ACC112 (cell line): ENCODE measurements at regions not wholly inside any gene's neighbourhood (a gene's known extent, or its start where the extent isn't known, plus 50 kb on each side); places are given as distances from the start of the nearest gene placed in this dataset.

Source experiments
- H2AFZ ChIP-seq: fragments of 200-600 bp; sonication (generic); one replicate; pipeline ENCODE4 v1.6.0; 2017; ENCODE audit warnings: antibody characterized with exemption, low read length; ENCODE audit not compliant: unreplicated experiment
- H3K27ac ChIP-seq: fragments of 200-600 bp; sonication (generic); 2 replicates; pipeline ENCODE4 v1.5.1; 2014; ENCODE audit warnings: low read depth, mild to moderate bottlenecking, antibody characterized with exemption, low read length, moderate library complexity
- H3K27me3 ChIP-seq: fragments of 200-600 bp; sonication (generic); 2 replicates; pipeline ENCODE4 v1.6.1; 2014; ENCODE audit warnings: mild to moderate bottlenecking, antibody characterized with exemption, low read length, moderate library complexity, mixed read lengths; ENCODE audit not compliant: insufficient read depth
- H3K36me3 ChIP-seq: fragments of 200-600 bp; sonication (generic); 2 replicates; pipeline ENCODE4 v1.6.1; 2016; ENCODE audit warnings: mild to moderate bottlenecking, antibody characterized with exemption, low read length, moderate library complexity, mixed read lengths; ENCODE audit not compliant: insufficient read depth
- H3K4me1 ChIP-seq: fragments of 200-600 bp; sonication (generic); one replicate; pipeline ENCODE4 v1.6.1; 2016; ENCODE audit warnings: low read length, mixed read lengths; ENCODE audit not compliant: insufficient read depth, unreplicated experiment, control insufficient read depth
- H3K4me3 ChIP-seq: fragments of 200-600 bp; sonication (generic); 2 replicates; pipeline ENCODE4 v1.5.1; 2014; ENCODE audit warnings: mild to moderate bottlenecking, low read depth, low read length
- H3K79me2 ChIP-seq: fragments of 200-600 bp; sonication (generic); one replicate; pipeline ENCODE4 v1.6.0; 2016; ENCODE audit warnings: low read length; ENCODE audit not compliant: control insufficient read depth, unreplicated experiment, insufficient read depth

- Histone ChIP-seq H3K4me1 (peaks cover 27% of the 10 kb centered on the region), H2AFZ (no peak overlapping the region), H3K4me3 (no peak overlapping the region), H3K27me3 (no peaks in the 10 kb centered on the region), H3K36me3 (no peaks in the 10 kb centered on the region), H3K79me2 (no peaks in the 10 kb centered on the region), H3K27ac (no peak overlapping the region)
These were observed 427.4 kb upstream of the SLC8A1 start for GRCh38 chr2:40879305-40879704.

GRCh38 chr2:40886100-40886499 is 434.2 kb upstream of the SLC8A1 start:
- H3K79me2 ChIP-seq = no peaks in the 10 kb centered on the region
- H3K27ac ChIP-seq = no peak overlapping the region
- H3K4me3 ChIP-seq = no peak overlapping the region
- H3K27me3 ChIP-seq = no peaks in the 10 kb centered on the region
- no peaks in the 10 kb centered on the region for H3K36me3 ChIP-seq
- H3K4me1 ChIP-seq = no peaks in the 10 kb centered on the region
- H2AFZ ChIP-seq = no peak overlapping the region

- Histone ChIP-seq H3K79me2 (no peaks in the 10 kb centered on the region), H2AFZ (no peak overlapping the region), H3K4me1 (no peaks in the 10 kb centered on the region), H3K27me3 (no peaks in the 10 kb centered on the region), H3K27ac (no peak overlapping the region), H3K4me3 (no peak overlapping the region), H3K36me3 (no peaks in the 10 kb centered on the region)
These were observed 434.8 kb upstream of the SLC8A1 start for GRCh38 chr2:40886655-40887054.

GRCh38 chr2:40896358-40896757 is 444.5 kb upstream of the SLC8A1 start:
- H3K27me3 ChIP-seq = 0 out of 2 replicates have a peak, but pooled peaks cover 8% of the 10 kb centered on the region

GRCh38 chr2:40914666-40915065 is 462.8 kb upstream of the SLC8A1 start:
- Histone ChIP-seq H3K36me3 (no peaks in the 10 kb centered on the region), H3K27me3 (no peaks in the 10 kb centered on the region), H3K4me3 (no peak overlapping the region), H3K27ac (no peak overlapping the region), H3K4me1 (no peaks in the 10 kb centered on the region), H3K79me2 (no peaks in the 10 kb centered on the region), H2AFZ (no peak overlapping the region)

More at GRCh38 chr2:40896358-40896757, 444.5 kb upstream of the SLC8A1 start:
- no peak overlapping the region for H2AFZ ChIP-seq
- H3K4me3 ChIP-seq = no peak overlapping the region
- H3K79me2 ChIP-seq = no peaks in the 10 kb centered on the region
- H3K27ac ChIP-seq = no peak overlapping the region
- no peaks in the 10 kb centered on the region for H3K36me3 ChIP-seq
- H3K4me1 ChIP-seq = no peaks in the 10 kb centered on the region

GRCh38 chr2:40915651-40916050 is 463.8 kb upstream of the SLC8A1 start:
- Histone ChIP-seq H3K27me3 (no peaks in the 10 kb centered on the region), H3K79me2 (no peaks in the 10 kb centered on the region), H3K4me3 (no peak overlapping the region), H3K4me1 (no peaks in the 10 kb centered on the region), H2AFZ (no peak overlapping the region), H3K27ac (no peak overlapping the region), H3K36me3 (no peaks in the 10 kb centered on the region)

- Histone ChIP-seq H2AFZ (no peak overlapping the region), H3K79me2 (no peaks in the 10 kb centered on the region), H3K36me3 (no peaks in the 10 kb centered on the region), H3K4me3 (no peak overlapping the region), H3K27ac (no peak overlapping the region), H3K4me1 (no peaks in the 10 kb centered on the region), H3K27me3 (no peaks in the 10 kb centered on the region)
These were observed 483.5 kb upstream of the SLC8A1 start for GRCh38 chr2:40935349-40935748.

GRCh38 chr2:40937284-40937683 is 485.4 kb upstream of the SLC8A1 start:
- no peaks in the 10 kb centered on the region for H3K27me3 ChIP-seq

GRCh38 chr2:40953341-40953740 is 501.5 kb upstream of the SLC8A1 start:
- Histone ChIP-seq H3K27me3 (no peaks in the 10 kb centered on the region; the same call in 1 of the 2 replicates), H3K79me2 (no peaks in the 10 kb centered on the region), H3K27ac (no peak overlapping the region)

More at GRCh38 chr2:40937284-40937683, 485.4 kb upstream of the SLC8A1 start:
- H3K79me2 ChIP-seq = no peaks in the 10 kb centered on the region
- no peak overlapping the region for H3K4me3 ChIP-seq
- no peaks in the 10 kb centered on the region for H3K36me3 ChIP-seq
- H3K4me1 ChIP-seq = no peaks in the 10 kb centered on the region
- H3K27ac ChIP-seq = no peak overlapping the region
- no peak overlapping the region for H2AFZ ChIP-seq

GRCh38 chr2:40955042-40955441 is 503.2 kb upstream of the SLC8A1 start:
- no peaks in the 10 kb centered on the region for H3K79me2 ChIP-seq
- H3K4me1 ChIP-seq = no peaks in the 10 kb centered on the region
- no peak overlapping the region for H3K4me3 ChIP-seq
- H2AFZ ChIP-seq = no peak overlapping the region
- H3K36me3 ChIP-seq = no peaks in the 10 kb centered on the region
- H3K27ac ChIP-seq = no peak overlapping the region
- no peaks in the 10 kb centered on the region; the same call in 1 of the 2 replicates for H3K27me3 ChIP-seq

More at GRCh38 chr2:40953341-40953740, 501.5 kb upstream of the SLC8A1 start:
- Histone ChIP-seq H2AFZ (no peak overlapping the region), H3K36me3 (no peaks in the 10 kb centered on the region), H3K4me1 (no peaks in the 10 kb centered on the region), H3K4me3 (no peak overlapping the region)

- Histone ChIP-seq H3K4me1 (no peaks in the 10 kb centered on the region), H2AFZ (no peak overlapping the region), H3K27me3 (no peaks in the 10 kb centered on the region), H3K36me3 (no peaks in the 10 kb centered on the region), H3K4me3 (no peak overlapping the region), H3K79me2 (no peaks in the 10 kb centered on the region), H3K27ac (no peak overlapping the region)
These were observed 503.7 kb upstream of the SLC8A1 start for GRCh38 chr2:40955635-40956034.
